ENCODE measurements at regions not wholly inside any gene's neighbourhood (a gene's known extent, or its start where the extent isn't known, plus 50 kb on each side); places are given as distances from the start of the nearest gene placed in this dataset.

- intact Hi-C loops (cut with DNase I): no loop called here
- ATAC-seq: no peak
- no peaks in the 10 kb centered on the region for H3K9me3 ChIP-seq
- 88 to 92% methylated on average over 5 of the region's 5 CpGs for WGBS, 2 donors
- H3K27ac ChIP-seq: no peak overlapping the region
- H3K27me3 ChIP-seq: no peaks in the 10 kb centered on the region
- H3K4me1 ChIP-seq: no peaks in the 10 kb centered on the region
- DNase-seq: no peak
- H3K36me3 ChIP-seq: no peaks in the 10 kb centered on the region
- H3K4me3 ChIP-seq: no peak overlapping the region
- TF ChIP-seq CTCF (IDR thresholded peaks at IDR 0.05): no peak
Observed at GRCh38 chr18:64258111-64258650, 109.3 kb upstream of the LINC00305 start.

GRCh38 chr18:64254399-64255093, 105.7 kb upstream of the LINC00305 start:
- Histone ChIP-seq H3K36me3 (no peaks in the 10 kb centered on the region), H3K27me3 (no peaks in the 10 kb centered on the region), H3K4me1 (no peaks in the 10 kb centered on the region), H3K4me3 (no peak overlapping the region), H3K9me3 (no peaks in the 10 kb centered on the region), H3K27ac (no peak overlapping the region)
- TF ChIP-seq CTCF (IDR thresholded peaks at IDR 0.05): no peak
- 90 to 93% methylated on average over 2 of the region's 2 CpGs for WGBS, 2 donors
- ATAC-seq (no peak), DNase-seq (no peak)
- intact Hi-C loops (cut with DNase I): no loop called here

GRCh38 chr18:64253873-64254272, 105.0 kb upstream of the LINC00305 start:
- WGBS, 2 donors: 95 to 96% methylated on average over 2 of the region's 2 CpGs
- intact Hi-C loops (cut with DNase I): no loop called here
- Histone ChIP-seq H3K27me3 (no peaks in the 10 kb centered on the region), H3K4me3 (no peak overlapping the region), H3K27ac (no peak overlapping the region), H3K36me3 (no peaks in the 10 kb centered on the region), H3K9me3 (no peaks in the 10 kb centered on the region), H3K4me1 (no peaks in the 10 kb centered on the region)
- no peak for DNase-seq
- ATAC-seq: no peak
- no peak for TF ChIP-seq CTCF (IDR thresholded peaks at IDR 0.05)

- H3K4me1 ChIP-seq: no peaks in the 10 kb centered on the region
- no peak overlapping the region for H3K27ac ChIP-seq
- H3K27me3 ChIP-seq: no peaks in the 10 kb centered on the region
- H3K9me3 ChIP-seq: no peaks in the 10 kb centered on the region
- H3K4me3 ChIP-seq: no peak overlapping the region
- no peak for DNase-seq
- no peak for ATAC-seq
- intact Hi-C loops (cut with DNase I): no loop called here
- no peaks in the 10 kb centered on the region for H3K36me3 ChIP-seq
- no peak for TF ChIP-seq CTCF (IDR thresholded peaks at IDR 0.05)
- WGBS, 2 donors: 88 to 90% methylated on average over 4 of the region's 4 CpGs
Observed at GRCh38 chr18:64253222-64253621, 104.3 kb upstream of the LINC00305 start.

Measured in heart right ventricle (tissue), 16 donors.